Right lobe of liver (tissue), 4 donors: ENCODE measurements at regions not wholly inside any gene's neighbourhood (a gene's known extent, or its start where the extent isn't known, plus 50 kb on each side); places are given as distances from the start of the nearest gene placed in this dataset.
"Not testable (repeated sequence)": the region's sequence is repeated elsewhere in the genome, so short reads cannot be mapped to it uniquely, and the experiment has no call there.

Experiments used
- CTCF ChIP-seq, 4 donors: fragments of 200-600 bp in 3 of 4; fragments of 450-650 bp in 1 of 4; IDR thresholded peaks; one replicate each; pipeline versions ENCODE4 v1.5.1 to v1.8.0; 2016 to 2022; ENCODE audit warnings: antibody characterized with exemption in 4 of 4, mild to moderate bottlenecking in 2 of 4
- POLR2A ChIP-seq: fragments of 450-650 bp; IDR thresholded peaks from one replicate; pipeline ENCODE4 v1.6.1; 2017; ENCODE audit warnings: antibody characterized with exemption, mild to moderate bottlenecking
- donor health status: DM: no; HTN: no; CAD: no.
- donor health status: DM: no; HTN: no; CAD: no.
- donor health status: DM: no; HTN: yes; CAD: no.

- not testable (repeated sequence) for TF ChIP-seq CTCF (IDR thresholded peaks at IDR 0.05); POLR2A
Observed at GRCh38 chr21:6015422-6016057, 4505.8 kb upstream of the TPTE start.
